ENCODE measurements at regions not wholly inside any gene's neighbourhood (a gene's known extent, or its start where the extent isn't known, plus 50 kb on each side); places are given as distances from the start of the nearest gene placed in this dataset.

DNA sequence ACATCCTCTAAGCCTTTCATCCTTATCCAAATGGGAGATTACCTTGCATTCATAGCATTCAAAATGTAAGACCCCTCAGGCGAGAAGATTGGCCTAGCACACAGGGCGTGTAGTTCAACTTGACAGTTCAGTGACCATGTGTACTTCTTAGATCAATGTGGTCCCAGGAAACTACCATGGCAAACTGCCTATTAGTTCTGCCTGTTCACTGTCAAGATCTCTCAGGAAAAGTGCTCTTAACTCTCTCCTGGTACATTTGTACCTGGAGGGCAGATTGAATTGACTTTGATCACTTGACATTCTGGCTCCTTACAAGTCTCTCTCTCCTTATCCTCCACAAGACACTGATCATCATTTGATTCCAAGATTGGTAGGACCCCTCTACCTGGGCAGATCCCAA lies 122.4 kb downstream of the CDC7 start:
- POLR2A ChIA-PET: no interaction called here
- BruUV-seq (replicated peaks): no TSS peak
- Histone ChIP-seq H3K9me3 (no peaks in the 10 kb centered on the region), H3K27me3 (replicated peaks; ENCODE audit: control insufficient read depth, insufficient read depth, low read length) (no peaks in the 10 kb centered on the region), H3K4me3 (ENCODE audit: low read depth, low read length) (no peak overlapping the region), H3K4me1 (no peaks in the 10 kb centered on the region), H3K36me3 (ENCODE audit: control insufficient read depth, insufficient read depth, low read length) (no peaks in the 10 kb centered on the region)
- Mint-ChIP-seq H3K4me1 (ENCODE audit: low read depth, unreplicated experiment) (no peaks in the 10 kb centered on the region), H3K36me3 (ENCODE audit: insufficient read depth, unreplicated experiment) (no peaks in the 10 kb centered on the region), H3K4me3 (ENCODE audit: unreplicated experiment) (no peak overlapping the region), H3K9me3 (ENCODE audit: unreplicated experiment) (no peaks in the 10 kb centered on the region), H3K27ac (ENCODE audit: unreplicated experiment) (no peak overlapping the region), H3K27me3 (ENCODE audit: insufficient read depth, unreplicated experiment) (no peaks in the 10 kb centered on the region)
- intact Hi-C loops (cut with micrococcal nuclease; ENCODE audit: unreplicated experiment): no loop called here
- DNase-seq: no peak
- CTCF ChIA-PET: no interaction called here
- TF ChIP-seq, protein P1, sequence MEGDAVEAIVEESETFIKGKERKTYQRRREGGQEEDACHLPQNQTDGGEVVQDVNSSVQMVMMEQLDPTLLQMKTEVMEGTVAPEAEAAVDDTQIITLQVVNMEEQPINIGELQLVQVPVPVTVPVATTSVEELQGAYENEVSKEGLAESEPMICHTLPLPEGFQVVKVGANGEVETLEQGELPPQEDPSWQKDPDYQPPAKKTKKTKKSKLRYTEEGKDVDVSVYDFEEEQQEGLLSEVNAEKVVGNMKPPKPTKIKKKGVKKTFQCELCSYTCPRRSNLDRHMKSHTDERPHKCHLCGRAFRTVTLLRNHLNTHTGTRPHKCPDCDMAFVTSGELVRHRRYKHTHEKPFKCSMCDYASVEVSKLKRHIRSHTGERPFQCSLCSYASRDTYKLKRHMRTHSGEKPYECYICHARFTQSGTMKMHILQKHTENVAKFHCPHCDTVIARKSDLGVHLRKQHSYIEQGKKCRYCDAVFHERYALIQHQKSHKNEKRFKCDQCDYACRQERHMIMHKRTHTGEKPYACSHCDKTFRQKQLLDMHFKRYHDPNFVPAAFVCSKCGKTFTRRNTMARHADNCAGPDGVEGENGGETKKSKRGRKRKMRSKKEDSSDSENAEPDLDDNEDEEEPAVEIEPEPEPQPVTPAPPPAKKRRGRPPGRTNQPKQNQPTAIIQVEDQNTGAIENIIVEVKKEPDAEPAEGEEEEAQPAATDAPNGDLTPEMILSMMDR (IDR thresholded peaks at IDR 0.05; ENCODE audit: insufficient read depth in 1 of 2, low read depth in 1 of 2, low read length in 1 of 2, severe bottlenecking in 1 of 2, unreplicated experiment in 1 of 2): no peak

- Histone ChIP-seq H3K4me1 (no peaks in the 10 kb centered on the region), H3K36me3 (ENCODE audit: control insufficient read depth, insufficient read depth, low read length) (no peaks in the 10 kb centered on the region), H3K9me3 (no peaks in the 10 kb centered on the region), H3K27me3 (replicated peaks; ENCODE audit: control insufficient read depth, insufficient read depth, low read length) (no peaks in the 10 kb centered on the region), H3K4me3 (ENCODE audit: low read depth, low read length) (no peak overlapping the region)
- no peaks in the 10 kb centered on the region for H3K36me3 Mint-ChIP-seq (ENCODE audit: insufficient read depth, unreplicated experiment)
- no peak overlapping the region for H3K27ac Mint-ChIP-seq (ENCODE audit: unreplicated experiment)
- H3K4me1 Mint-ChIP-seq (ENCODE audit: low read depth, unreplicated experiment): no peaks in the 10 kb centered on the region
- H3K9me3 Mint-ChIP-seq (ENCODE audit: unreplicated experiment): no peaks in the 10 kb centered on the region
- no peak for DNase-seq
- H3K27me3 Mint-ChIP-seq (ENCODE audit: insufficient read depth, unreplicated experiment): no peaks in the 10 kb centered on the region
- ChIA-PET POLR2A (no interaction called here), CTCF (no interaction called here)
- BruUV-seq (replicated peaks): no TSS peak
- TF ChIP-seq, protein P1 (IDR thresholded peaks at IDR 0.05; ENCODE audit: insufficient read depth in 1 of 2, low read depth in 1 of 2, low read length in 1 of 2, severe bottlenecking in 1 of 2, unreplicated experiment in 1 of 2): no peak
- intact Hi-C loops (cut with micrococcal nuclease; ENCODE audit: unreplicated experiment): no loop called here
- H3K4me3 Mint-ChIP-seq (ENCODE audit: unreplicated experiment): no peak overlapping the region
Observed at GRCh38 chr1:91624331-91624730, 123.7 kb downstream of the CDC7 start.

Measured in Caco-2 (cell line).